ENCODE measurements at regions not wholly inside any gene's neighbourhood (a gene's known extent, or its start where the extent isn't known, plus 50 kb on each side); places are given as distances from the start of the nearest gene placed in this dataset.

- TF ChIP-seq CTCF (IDR thresholded peaks at IDR 0.05; ENCODE audit: insufficient read depth, low read length) = no peak
These were observed 55.9 kb upstream of the KLF9 start for GRCh38 chr9:70470050-70471015.

GRCh38 chr9:70468291-70468690 lies 53.8 kb upstream of the KLF9 start:
- TF ChIP-seq CTCF (IDR thresholded peaks at IDR 0.05; ENCODE audit: insufficient read depth, low read length) = no peak
- H3K4me3 ChIP-seq (ENCODE audit: low read depth, low read length) = no peak overlapping the region
- no peak for DNase-seq (ENCODE audit: low read depth)

More at GRCh38 chr9:70470050-70471015, 55.9 kb upstream of the KLF9 start:
- H3K4me3 ChIP-seq (ENCODE audit: low read depth, low read length) = no peak overlapping the region
- DNase-seq (ENCODE audit: low read depth) = peak; percentile 80

GRCh38 chr9:70466976-70467561 lies 52.6 kb upstream of the KLF9 start:
- TF ChIP-seq CTCF (IDR thresholded peaks at IDR 0.05; ENCODE audit: insufficient read depth, low read length) = peak; percentile 4
- no peak overlapping the region for H3K4me3 ChIP-seq (ENCODE audit: low read depth, low read length)
- peak; percentile 80 for DNase-seq (ENCODE audit: low read depth)

- no peak overlapping the region for H3K4me3 ChIP-seq (ENCODE audit: low read depth, low read length)
- TF ChIP-seq CTCF (IDR thresholded peaks at IDR 0.05; ENCODE audit: insufficient read depth, low read length) = no peak
- no peak for DNase-seq (ENCODE audit: low read depth)
These were observed 51.4 kb upstream of the KLF9 start for GRCh38 chr9:70465904-70466303.

GRCh38 chr9:70465398-70465797 lies 50.9 kb upstream of the KLF9 start:
- TF ChIP-seq CTCF (IDR thresholded peaks at IDR 0.05; ENCODE audit: insufficient read depth, low read length) = no peak
- no peak overlapping the region for H3K4me3 ChIP-seq (ENCODE audit: low read depth, low read length)
- no peak for DNase-seq (ENCODE audit: low read depth)
